Retina (tissue), 1 donor: ENCODE measurements at regions not wholly inside any gene's neighbourhood (a gene's known extent, or its start where the extent isn't known, plus 50 kb on each side); places are given as distances from the start of the nearest gene placed in this dataset.
A peak's percentile ranks its signal among the peaks of the same experiment; 100 is the strongest.

Experiments
- DNase-seq: peaks from one replicate; pipeline ENCODE4 v3.0.0-alpha.2; 2016

GRCh38 chr4:41859087-41859486, 76.1 kb upstream of the TMEM33 start:
- DNase-seq: no peak

GRCh38 chr4:41857226-41857641, 78.0 kb upstream of the TMEM33 start:
- DNase-seq: no peak

GRCh38 chr4:41856797-41857196, 78.4 kb upstream of the TMEM33 start:
- no peak for DNase-seq

GRCh38 chr4:41853973-41854372, 81.3 kb upstream of the TMEM33 start:
- DNase-seq: no peak

GRCh38 chr4:41852229-41852628, 83.0 kb upstream of the TMEM33 start:
- no peak for DNase-seq

GRCh38 chr4:41851621-41852020, 83.6 kb upstream of the TMEM33 start:
- no peak for DNase-seq

GRCh38 chr4:41844327-41844726, 90.9 kb upstream of the TMEM33 start:
- no peak for DNase-seq

- no peak for DNase-seq
These were observed 91.7 kb upstream of the PHOX2B start for GRCh38 chr4:41839916-41840854.

- no peak for DNase-seq
These were observed 90.1 kb upstream of the PHOX2B start for GRCh38 chr4:41838590-41838989.

- DNase-seq: peak; percentile 16
These were observed 86.9 kb upstream of the PHOX2B start for GRCh38 chr4:41835321-41835995.

- no peak for DNase-seq
These were observed 84.4 kb upstream of the PHOX2B start for GRCh38 chr4:41832961-41833360.

- peak; percentile 28 for DNase-seq
These were observed 73.8 kb upstream of the PHOX2B start for GRCh38 chr4:41822325-41822724.

- no peak for DNase-seq
These were observed 71.9 kb upstream of the PHOX2B start for GRCh38 chr4:41820473-41820872.

- no peak for DNase-seq
These were observed 71.1 kb upstream of the PHOX2B start for GRCh38 chr4:41819621-41820020.

- DNase-seq: no peak
These were observed 66.9 kb upstream of the PHOX2B start for GRCh38 chr4:41815473-41815872.

GRCh38 chr4:41814565-41814964, 66.0 kb upstream of the PHOX2B start:
- peak; percentile 49 for DNase-seq

- DNase-seq: no peak
These were observed 58.3 kb upstream of the PHOX2B start for GRCh38 chr4:41806807-41807206.

GRCh38 chr4:41802590-41802989, 54.1 kb upstream of the PHOX2B start:
- no peak for DNase-seq

GRCh38 chr4:41799126-41799525, 50.6 kb upstream of the PHOX2B start:
- no peak for DNase-seq
